Osteocyte (in vitro differentiated cells): ENCODE measurements at regions not wholly inside any gene's neighbourhood (a gene's known extent, or its start where the extent isn't known, plus 50 kb on each side); places are given as distances from the start of the nearest gene placed in this dataset.

ENCODE experiments used
- DNase-seq: peaks from one replicate; pipeline ENCODE4 v3.0.0; 2021; ENCODE audit warnings: mixed read lengths; ENCODE audit not compliant: unreplicated experiment; ENCODE audit errors: extremely low spot score
- H3K27ac Mint-ChIP-seq: one replicate; pipeline ENCODE4 v1.8.0; 2021; ENCODE audit warnings: mild to moderate bottlenecking, mixed read lengths; ENCODE audit not compliant: unreplicated experiment
- H3K27me3 Mint-ChIP-seq: one replicate; pipeline ENCODE4 v1.8.0; 2021; ENCODE audit warnings: mixed read lengths; ENCODE audit not compliant: unreplicated experiment
- H3K36me3 Mint-ChIP-seq: one replicate; pipeline ENCODE4 v1.8.0; 2021; ENCODE audit warnings: mixed read lengths; ENCODE audit not compliant: unreplicated experiment
- H3K4me1 Mint-ChIP-seq: one replicate; pipeline ENCODE4 v1.8.0; 2021; ENCODE audit warnings: mixed read lengths; ENCODE audit not compliant: unreplicated experiment
- H3K4me3 Mint-ChIP-seq: one replicate; pipeline ENCODE4 v1.8.0; 2021; ENCODE audit warnings: mild to moderate bottlenecking, moderate library complexity, mixed read lengths; ENCODE audit not compliant: unreplicated experiment
- H3K9me3 Mint-ChIP-seq: one replicate; pipeline ENCODE4 v1.8.0; 2021; ENCODE audit warnings: mixed read lengths; ENCODE audit not compliant: unreplicated experiment
- CTCF ChIP-seq: fragments of 200-600 bp; sonication (generic); IDR thresholded peaks from 2 replicates; pipeline ENCODE4 v1.5.0; 2021; ENCODE audit warnings: antibody characterized with exemption, mild to moderate bottlenecking, moderate library complexity

DNA sequence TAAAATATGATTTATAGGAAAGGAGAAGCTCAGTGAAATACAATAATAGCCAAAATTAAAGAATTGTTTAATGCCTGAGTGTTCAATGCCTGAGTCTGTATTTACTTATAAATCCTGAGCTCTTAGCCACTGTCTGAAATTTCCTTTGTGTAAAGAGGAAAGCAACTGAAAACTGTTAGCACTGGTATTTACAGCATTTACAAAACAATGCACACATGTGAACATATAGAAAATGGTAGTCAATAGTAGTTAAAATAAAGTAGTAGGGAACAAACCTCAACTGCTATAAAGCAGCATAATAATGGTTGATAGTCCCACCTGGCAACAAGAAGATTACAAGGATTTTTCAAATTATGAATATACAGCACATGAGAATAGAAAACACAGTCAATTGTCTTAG, 1137.1 kb upstream of the ATXN8OS start:
- Mint-ChIP-seq H3K9me3 (no peaks in the 10 kb centered on the region), H3K27me3 (no peaks in the 10 kb centered on the region), H3K4me3 (no peak overlapping the region), H3K4me1 (no peaks in the 10 kb centered on the region), H3K27ac (no peak overlapping the region), H3K36me3 (no peaks in the 10 kb centered on the region)
- DNase-seq = no peak
- TF ChIP-seq CTCF = no peak

GRCh38 chr13:68948586-68948985, 1159.0 kb upstream of the ATXN8OS start:
- no peak for DNase-seq
- no peaks in the 10 kb centered on the region for H3K27me3 Mint-ChIP-seq
- no peak overlapping the region for H3K27ac Mint-ChIP-seq
- no peaks in the 10 kb centered on the region for H3K4me1 Mint-ChIP-seq
- H3K9me3 Mint-ChIP-seq = no peaks in the 10 kb centered on the region
- no peaks in the 10 kb centered on the region for H3K36me3 Mint-ChIP-seq
- H3K4me3 Mint-ChIP-seq = no peak overlapping the region
- no peak for TF ChIP-seq CTCF

GRCh38 chr13:68944272-68944671, 1163.4 kb upstream of the ATXN8OS start:
- no peaks in the 10 kb centered on the region for H3K36me3 Mint-ChIP-seq
- no peaks in the 10 kb centered on the region for H3K9me3 Mint-ChIP-seq
- no peaks in the 10 kb centered on the region for H3K4me1 Mint-ChIP-seq
- H3K27ac Mint-ChIP-seq = no peak overlapping the region
- no peak overlapping the region for H3K4me3 Mint-ChIP-seq
- H3K27me3 Mint-ChIP-seq = no peaks in the 10 kb centered on the region
- no peak for TF ChIP-seq CTCF
- no peak for DNase-seq

- H3K27me3 Mint-ChIP-seq = no peaks in the 10 kb centered on the region
- H3K27ac Mint-ChIP-seq = no peak overlapping the region
- no peaks in the 10 kb centered on the region for H3K36me3 Mint-ChIP-seq
- H3K4me3 Mint-ChIP-seq = no peak overlapping the region
- no peak for TF ChIP-seq CTCF
- no peaks in the 10 kb centered on the region for H3K4me1 Mint-ChIP-seq
- no peak for DNase-seq
- H3K9me3 Mint-ChIP-seq = no peaks in the 10 kb centered on the region
These were observed 1167.6 kb upstream of the ATXN8OS start for GRCh38 chr13:68940049-68940448.

DNA sequence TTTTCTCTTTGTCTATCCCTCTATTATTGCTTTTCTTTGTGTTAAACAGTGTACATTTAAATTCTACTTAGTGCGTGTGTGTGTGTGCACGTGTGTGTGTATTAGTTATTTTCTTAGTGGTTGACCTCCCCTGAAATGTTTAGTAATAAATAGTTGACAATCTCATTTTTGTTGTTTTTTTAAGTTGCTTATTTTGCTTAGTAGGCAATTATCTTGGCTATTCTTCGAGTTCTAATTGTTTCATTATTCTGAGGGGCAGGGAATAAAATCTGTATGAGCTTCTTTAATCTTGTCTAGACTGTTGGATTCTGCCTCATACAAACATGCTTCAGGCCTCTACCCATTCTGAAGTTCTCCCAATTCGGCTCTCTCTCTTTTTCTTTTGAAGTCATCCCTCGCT, 1169.0 kb upstream of the ATXN8OS start:
- Mint-ChIP-seq H3K27me3 (no peaks in the 10 kb centered on the region), H3K4me3 (no peak overlapping the region), H3K9me3 (no peaks in the 10 kb centered on the region), H3K36me3 (no peaks in the 10 kb centered on the region), H3K4me1 (no peaks in the 10 kb centered on the region), H3K27ac (no peak overlapping the region)
- no peak for DNase-seq
- no peak for TF ChIP-seq CTCF
